ENCODE measurements at regions not wholly inside any gene's neighbourhood (a gene's known extent, or its start where the extent isn't known, plus 50 kb on each side); places are given as distances from the start of the nearest gene placed in this dataset.

- no CpG with 5 or more reads among the region's 2 CpGs for WGBS (ENCODE audit: insufficient coverage)
- Histone ChIP-seq H3K36me3 (ENCODE audit: control insufficient read depth in 2 of 2, extremely low read depth in 1 of 2, insufficient read depth in 1 of 2, low read length in 1 of 2) (no peaks in the 10 kb centered on the region), H3K27ac (ENCODE audit: low read length) (no peak overlapping the region), H3K9me3 (no peaks in the 10 kb centered on the region), H3K4me3 (ENCODE audit: control insufficient read depth in 1 of 2, extremely low read depth in 1 of 2, low read length in 1 of 2) (no peak overlapping the region), H3K4me1 (ENCODE audit: control insufficient read depth in 1 of 2, extremely low read depth in 1 of 2, insufficient read depth in 2 of 2, low read length in 2 of 2) (no peaks in the 10 kb centered on the region), H3K27me3 (replicated peaks in 1 of 2; ENCODE audit: control insufficient read depth in 2 of 2, extremely low read depth in 1 of 2, insufficient read depth in 2 of 2, low read length in 1 of 2) (peaks cover 0 to 3% of the 10 kb centered on the region in 2 experiments)
- H3K4me3 Mint-ChIP-seq, result no peak overlapping the region
- ChIA-PET POLR2A (no interaction called here), CTCF (interaction anchor here in 1 of 2 donors (0.5 kb wide), 1 partner anchor 266 kb away, joined by 7 read pairs; no protein-coding TSS in a partner anchor)
- DNase-seq (no peak), ATAC-seq (replicated peaks in 1 of 4) (no peak)
- H3K27me3 Mint-ChIP-seq, result peaks cover 8 to 14% of the 10 kb centered on the region in 2 donors
- H3K9me3 Mint-ChIP-seq, result no peaks in the 10 kb centered on the region
- no peaks in the 10 kb centered on the region for H3K36me3 Mint-ChIP-seq
- H3K27ac Mint-ChIP-seq, result no peak overlapping the region
- H3K4me1 Mint-ChIP-seq, result no peaks in the 10 kb centered on the region
Measured at GRCh38 chr2:133941666-133942065, 312.2 kb upstream of the MGAT5 start.

GRCh38 chr2:133942398-133942797, 311.5 kb upstream of the MGAT5 start:
- Histone ChIP-seq H3K4me3 (ENCODE audit: control insufficient read depth in 1 of 2, extremely low read depth in 1 of 2, low read length in 1 of 2) (no peak overlapping the region), H3K4me1 (ENCODE audit: control insufficient read depth in 1 of 2, extremely low read depth in 1 of 2, insufficient read depth in 2 of 2, low read length in 2 of 2) (no peaks in the 10 kb centered on the region), H3K36me3 (ENCODE audit: control insufficient read depth in 2 of 2, extremely low read depth in 1 of 2, insufficient read depth in 1 of 2, low read length in 1 of 2) (no peaks in the 10 kb centered on the region), H3K9me3 (no peaks in the 10 kb centered on the region), H3K27me3 (replicated peaks in 1 of 2; ENCODE audit: control insufficient read depth in 2 of 2, extremely low read depth in 1 of 2, insufficient read depth in 2 of 2, low read length in 1 of 2) (peaks cover 0 to 3% of the 10 kb centered on the region in 2 experiments), H3K27ac (ENCODE audit: low read length) (no peak overlapping the region)
- ChIA-PET POLR2A (interaction anchor here in 1 of 2 donors (0.7 kb wide), 1 partner anchor 75 kb away, joined by 7 read pairs; no protein-coding TSS in a partner anchor), CTCF (interaction anchor here in 1 of 2 donors (0.5 kb wide), 1 partner anchor 265 kb away, joined by 7 read pairs; no protein-coding TSS in a partner anchor)
- no CpG with 5 or more reads among the region's 1 CpG for WGBS (ENCODE audit: insufficient coverage)
- H3K36me3 Mint-ChIP-seq, result no peaks in the 10 kb centered on the region
- H3K4me1 Mint-ChIP-seq, result no peaks in the 10 kb centered on the region
- H3K9me3 Mint-ChIP-seq, result no peaks in the 10 kb centered on the region
- H3K27ac Mint-ChIP-seq, result no peak overlapping the region
- no peak for ATAC-seq (replicated peaks in 1 of 4)
- H3K4me3 Mint-ChIP-seq, result no peak overlapping the region
- DNase-seq, result no peak
- H3K27me3 Mint-ChIP-seq, result peaks cover 8 to 14% of the 10 kb centered on the region in 2 donors

GRCh38 chr2:133943108-133943507, 310.8 kb upstream of the MGAT5 start:
- H3K9me3 Mint-ChIP-seq, result no peaks in the 10 kb centered on the region
- H3K27me3 ChIP-seq (replicated peaks in 1 of 2; ENCODE audit: control insufficient read depth in 2 of 2, extremely low read depth in 1 of 2, insufficient read depth in 2 of 2, low read length in 1 of 2), result peaks cover 0 to 3% of the 10 kb centered on the region in 2 experiments
- H3K4me1 ChIP-seq (ENCODE audit: control insufficient read depth in 1 of 2, extremely low read depth in 1 of 2, insufficient read depth in 2 of 2, low read length in 2 of 2), result no peaks in the 10 kb centered on the region
- peaks cover 8 to 14% of the 10 kb centered on the region in 2 donors for H3K27me3 Mint-ChIP-seq
- DNase-seq (no peak), ATAC-seq (replicated peaks in 1 of 4) (no peak)
- no peaks in the 10 kb centered on the region for H3K36me3 ChIP-seq (ENCODE audit: control insufficient read depth in 2 of 2, extremely low read depth in 1 of 2, insufficient read depth in 1 of 2, low read length in 1 of 2)
- H3K27ac ChIP-seq (ENCODE audit: low read length), result no peak overlapping the region
- POLR2A ChIA-PET, result no interaction called here
- no peaks in the 10 kb centered on the region for H3K4me1 Mint-ChIP-seq
- H3K9me3 ChIP-seq, result no peaks in the 10 kb centered on the region
- H3K27ac Mint-ChIP-seq, result no peak overlapping the region
- no peak overlapping the region for H3K4me3 ChIP-seq (ENCODE audit: control insufficient read depth in 1 of 2, extremely low read depth in 1 of 2, low read length in 1 of 2)
- H3K4me3 Mint-ChIP-seq, result no peak overlapping the region
- no CpG with 5 or more reads among the region's 5 CpGs for WGBS (ENCODE audit: insufficient coverage)
- CTCF ChIA-PET, result no interaction called here
- H3K36me3 Mint-ChIP-seq, result no peaks in the 10 kb centered on the region

GRCh38 chr2:133945089-133945488, 308.8 kb upstream of the MGAT5 start:
- no peaks in the 10 kb centered on the region for H3K4me1 ChIP-seq (ENCODE audit: control insufficient read depth in 1 of 2, extremely low read depth in 1 of 2, insufficient read depth in 2 of 2, low read length in 2 of 2)
- DNase-seq, result no peak
- H3K36me3 ChIP-seq (ENCODE audit: control insufficient read depth in 2 of 2, extremely low read depth in 1 of 2, insufficient read depth in 1 of 2, low read length in 1 of 2), result no peaks in the 10 kb centered on the region
- no peak overlapping the region for H3K4me3 ChIP-seq (ENCODE audit: control insufficient read depth in 1 of 2, extremely low read depth in 1 of 2, low read length in 1 of 2)
- 35% methylated on average over 2 of the region's 3 CpGs for WGBS (ENCODE audit: insufficient coverage)
- H3K36me3 Mint-ChIP-seq, result no peaks in the 10 kb centered on the region
- H3K4me1 Mint-ChIP-seq, result no peaks in the 10 kb centered on the region
- POLR2A ChIA-PET, result no interaction called here
- ATAC-seq (replicated peaks in 1 of 4), result no peak
- peaks cover 7 to 8% of the 10 kb centered on the region in 2 donors for H3K27me3 Mint-ChIP-seq
- H3K9me3 ChIP-seq, result no peaks in the 10 kb centered on the region
- H3K27ac ChIP-seq (ENCODE audit: low read length), result no peak overlapping the region
- H3K27ac Mint-ChIP-seq, result no peak overlapping the region
- no peak overlapping the region for H3K4me3 Mint-ChIP-seq
- no peaks in the 10 kb centered on the region for H3K9me3 Mint-ChIP-seq
- H3K27me3 ChIP-seq (replicated peaks in 1 of 2; ENCODE audit: control insufficient read depth in 2 of 2, extremely low read depth in 1 of 2, insufficient read depth in 2 of 2, low read length in 1 of 2), result peaks cover 3% of the 10 kb centered on the region in 2 experiments
- CTCF ChIA-PET, result no interaction called here

GRCh38 chr2:133947057-133947456, 306.8 kb upstream of the MGAT5 start:
- Mint-ChIP-seq H3K9me3 (no peaks in the 10 kb centered on the region), H3K4me3 (no peak overlapping the region), H3K27ac (no peak overlapping the region), H3K27me3 (peaks cover 7 to 8% of the 10 kb centered on the region in 2 donors), H3K36me3 (no peaks in the 10 kb centered on the region), H3K4me1 (peaks cover 0 to 3% (median 0%) of the 10 kb centered on the region in 3 donors)
- DNase-seq (no peak), ATAC-seq (replicated peaks in 1 of 4) (no peak)
- ChIA-PET CTCF (no interaction called here), POLR2A (no interaction called here)
- Histone ChIP-seq H3K4me3 (ENCODE audit: control insufficient read depth in 1 of 2, extremely low read depth in 1 of 2, low read length in 1 of 2) (no peak overlapping the region), H3K27me3 (replicated peaks in 1 of 2; ENCODE audit: control insufficient read depth in 2 of 2, extremely low read depth in 1 of 2, insufficient read depth in 2 of 2, low read length in 1 of 2) (peaks cover 3% of the 10 kb centered on the region in 2 experiments), H3K4me1 (ENCODE audit: control insufficient read depth in 1 of 2, extremely low read depth in 1 of 2, insufficient read depth in 2 of 2, low read length in 2 of 2) (no peaks in the 10 kb centered on the region), H3K27ac (ENCODE audit: low read length) (no peak overlapping the region), H3K9me3 (no peaks in the 10 kb centered on the region), H3K36me3 (ENCODE audit: control insufficient read depth in 2 of 2, extremely low read depth in 1 of 2, insufficient read depth in 1 of 2, low read length in 1 of 2) (no peaks in the 10 kb centered on the region)
- WGBS (ENCODE audit: insufficient coverage), result no CpG with 5 or more reads among the region's 1 CpG

GRCh38 chr2:133948610-133949290, 305.1 kb upstream of the MGAT5 start:
- H3K4me3 ChIP-seq (ENCODE audit: control insufficient read depth in 1 of 2, extremely low read depth in 1 of 2, low read length in 1 of 2), result no peak overlapping the region
- Mint-ChIP-seq H3K27ac (no peak overlapping the region), H3K36me3 (no peaks in the 10 kb centered on the region), H3K4me3 (no peak overlapping the region), H3K27me3 (peaks cover 0 to 4% of the 10 kb centered on the region in 2 donors), H3K9me3 (no peaks in the 10 kb centered on the region), H3K4me1 (peaks cover 0 to 3% (median 0%) of the 10 kb centered on the region in 3 donors)
- no peaks in the 10 kb centered on the region for H3K9me3 ChIP-seq
- no peak overlapping the region for H3K27ac ChIP-seq (ENCODE audit: low read length)
- WGBS (ENCODE audit: insufficient coverage), result no CpG with 5 or more reads among the region's 2 CpGs
- ChIA-PET POLR2A (no interaction called here), CTCF (no interaction called here)
- no peaks in the 10 kb centered on the region for H3K4me1 ChIP-seq (ENCODE audit: control insufficient read depth in 1 of 2, extremely low read depth in 1 of 2, insufficient read depth in 2 of 2, low read length in 2 of 2)
- no peaks in the 10 kb centered on the region for H3K36me3 ChIP-seq (ENCODE audit: control insufficient read depth in 2 of 2, extremely low read depth in 1 of 2, insufficient read depth in 1 of 2, low read length in 1 of 2)
- no peak for ATAC-seq (replicated peaks in 1 of 4)
- H3K27me3 ChIP-seq (replicated peaks in 1 of 2; ENCODE audit: control insufficient read depth in 2 of 2, extremely low read depth in 1 of 2, insufficient read depth in 2 of 2, low read length in 1 of 2), result peaks cover 3 to 5% of the 10 kb centered on the region in 2 experiments
- no peak for DNase-seq

All from T-cell (primary cell).